HUDEP-2 (cell line): ENCODE measurements at regions not wholly inside any gene's neighbourhood (a gene's known extent, or its start where the extent isn't known, plus 50 kb on each side); places are given as distances from the start of the nearest gene placed in this dataset.
"Not testable (repeated sequence)": the region's sequence is repeated elsewhere in the genome, so short reads cannot be mapped to it uniquely, and the experiment has no call there.

ENCODE experiments used
- DNase-seq, 76 experiments: peaks; one replicate each; lab custom pipeline; 2025; ENCODE audit not compliant: unreplicated experiment in 76 of 76; lab: John Stamatoyannopoulos, UW

DNA sequence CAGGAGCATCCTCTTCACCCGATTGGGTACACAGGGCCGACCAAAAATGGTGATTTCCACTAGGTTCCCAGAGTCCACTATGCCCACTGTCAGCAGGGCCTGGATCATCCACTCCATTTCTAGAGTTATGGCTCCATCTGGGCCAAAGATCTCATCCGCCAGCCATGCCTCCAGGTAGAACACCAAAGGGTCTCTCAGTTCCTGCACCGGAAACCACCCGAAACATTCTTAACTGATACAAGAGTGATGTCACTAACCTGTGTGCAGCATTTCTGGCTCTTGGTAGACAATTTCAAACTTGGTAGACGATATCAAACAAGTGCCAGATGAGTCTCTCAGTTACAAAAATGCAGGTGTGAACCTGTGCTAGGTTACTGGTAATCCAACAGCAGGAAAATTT lies 306.1 kb downstream of the BCOR start:
- DNase-seq, result no peak

DNA sequence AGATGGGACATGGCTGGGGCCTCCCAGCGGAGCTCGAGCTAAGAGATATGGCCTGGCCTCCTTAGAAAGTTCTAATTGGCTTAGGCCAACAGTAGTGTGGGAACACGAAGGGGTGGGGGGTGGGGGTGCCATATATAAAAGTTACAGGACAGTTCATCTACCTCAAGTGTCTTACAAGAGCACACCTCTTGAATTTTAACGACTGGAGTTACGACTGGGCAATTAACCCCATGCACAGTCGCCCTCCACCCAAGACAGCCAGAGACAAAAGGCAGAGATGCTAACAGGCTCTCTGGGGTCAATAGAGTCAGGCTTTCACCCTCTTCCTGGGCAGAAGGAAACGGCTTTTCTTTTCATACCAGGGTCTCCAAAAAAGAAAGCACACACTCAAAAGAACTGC lies 302.2 kb downstream of the BCOR start:
- no peak for DNase-seq

DNA sequence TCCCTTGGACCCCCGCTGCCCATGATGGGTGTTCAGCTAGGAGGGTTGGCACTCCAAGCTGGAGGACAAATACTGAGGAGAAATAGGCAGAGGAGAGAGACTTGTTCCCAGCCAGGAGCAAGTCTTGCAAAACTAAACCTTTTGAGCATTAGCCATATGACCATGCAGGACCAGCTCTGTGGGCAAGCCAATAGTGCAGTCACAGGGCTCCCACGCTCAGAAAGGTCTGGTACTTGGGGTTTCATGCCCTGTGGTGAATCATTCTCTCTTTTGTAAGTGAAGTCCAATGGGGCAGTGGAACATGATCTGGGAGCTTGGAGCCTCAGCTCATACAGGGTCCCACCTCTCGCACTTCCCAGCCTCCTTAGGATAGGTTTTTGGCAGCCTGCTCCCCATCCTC lies 300.9 kb downstream of the BCOR start:
- no peak for DNase-seq

DNA sequence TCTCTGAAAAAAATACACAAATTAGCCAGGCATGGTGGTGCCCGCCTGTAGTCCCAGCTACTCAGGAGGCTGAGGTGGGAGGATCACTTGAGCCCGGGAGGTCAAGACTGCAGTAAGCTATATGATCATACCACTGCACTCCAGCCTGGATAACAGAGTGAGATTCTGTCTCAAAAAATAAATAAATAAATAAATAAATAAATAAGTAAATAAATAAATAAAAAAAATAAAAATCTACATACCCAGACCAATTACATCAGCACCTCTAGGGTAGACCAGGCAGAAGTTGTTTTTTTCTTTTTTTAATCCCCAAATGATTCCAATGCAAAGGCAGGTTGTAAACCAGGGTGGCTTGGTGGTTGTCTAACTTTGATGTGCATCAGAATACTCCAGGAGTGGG lies 299.3 kb downstream of the BCOR start:
- DNase-seq, result not testable (repeated sequence)

DNA sequence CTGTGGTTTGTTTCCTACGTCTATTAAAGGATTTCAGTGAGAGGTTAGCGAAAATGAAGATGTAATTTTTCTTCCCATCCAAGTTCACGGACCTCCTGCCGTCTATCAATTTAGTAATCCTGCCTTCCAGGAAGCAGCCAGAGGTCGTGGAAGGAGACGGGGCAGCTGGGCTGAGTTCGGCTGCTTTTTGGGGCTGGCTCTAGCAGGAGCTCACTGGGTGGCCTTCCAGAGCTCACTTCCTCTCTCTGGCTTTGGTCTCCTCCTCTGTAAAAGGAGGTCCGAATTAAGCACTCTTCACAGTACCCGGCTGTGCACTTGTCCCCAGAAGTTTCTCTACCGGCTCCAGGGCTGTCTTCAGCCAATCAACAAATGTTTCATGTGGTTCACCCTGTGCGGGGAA lies 295.4 kb downstream of the BCOR start:
- no peak for DNase-seq

DNA sequence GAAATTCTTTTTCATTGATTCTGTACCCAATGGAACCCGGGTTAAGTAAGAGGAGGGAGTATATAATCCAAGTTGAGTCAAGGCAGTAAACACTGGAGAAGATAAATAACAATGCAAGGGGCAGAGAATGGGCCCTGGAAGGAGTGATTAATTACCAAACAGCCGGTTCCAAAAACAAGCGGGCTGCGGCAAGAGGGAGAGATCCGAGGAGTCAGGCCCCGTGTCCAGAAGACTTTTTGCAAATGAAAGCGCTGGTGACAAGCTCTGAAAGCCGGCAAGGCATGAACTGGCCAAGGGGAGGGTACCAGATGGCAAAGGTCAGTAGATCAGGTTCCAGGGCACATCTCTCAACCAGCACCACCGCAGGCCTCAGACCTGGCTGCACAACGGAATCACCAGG lies 294.9 kb downstream of the BCOR start:
- no peak for DNase-seq

DNA sequence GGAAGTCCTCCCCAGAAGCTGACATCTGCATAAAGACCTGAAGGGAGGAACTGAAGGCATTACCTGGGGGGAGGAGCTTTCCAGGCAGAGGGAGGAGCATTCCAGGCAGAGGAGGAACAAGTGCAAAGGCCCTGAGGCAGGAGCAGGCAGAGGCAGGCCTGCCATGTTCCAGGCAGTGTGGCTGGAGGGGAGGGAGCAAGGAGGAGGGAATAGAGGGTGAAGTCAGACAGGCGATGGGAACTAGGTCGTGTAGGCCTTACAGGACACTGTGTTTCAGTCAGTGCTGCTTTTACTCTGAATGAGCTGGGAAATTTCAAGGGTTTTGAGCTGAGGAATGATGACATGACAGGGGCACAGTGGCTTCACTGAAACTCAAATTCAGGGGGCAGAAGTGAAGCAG lies 292.7 kb downstream of the BCOR start:
- no peak for DNase-seq

DNA sequence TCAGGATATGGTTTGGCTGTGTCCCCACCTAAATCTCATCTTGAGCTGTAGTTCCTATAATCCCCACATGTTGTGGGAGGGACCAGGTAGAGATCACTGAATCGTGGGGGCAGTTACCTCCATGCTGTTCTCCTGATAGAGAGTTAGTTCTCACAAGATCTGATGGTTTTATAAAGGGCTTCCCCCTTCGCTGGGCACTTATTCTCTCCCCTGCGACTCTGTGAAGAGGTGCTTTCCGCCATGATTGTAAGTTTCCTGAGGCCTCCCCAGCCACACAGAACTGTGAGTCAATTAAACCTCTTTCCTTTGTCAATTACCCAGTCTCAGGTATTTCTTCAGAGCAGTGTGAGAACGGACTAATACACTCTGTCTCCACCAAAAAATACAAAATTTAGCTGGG lies 291.9 kb downstream of the BCOR start:
- no peak for DNase-seq

DNA sequence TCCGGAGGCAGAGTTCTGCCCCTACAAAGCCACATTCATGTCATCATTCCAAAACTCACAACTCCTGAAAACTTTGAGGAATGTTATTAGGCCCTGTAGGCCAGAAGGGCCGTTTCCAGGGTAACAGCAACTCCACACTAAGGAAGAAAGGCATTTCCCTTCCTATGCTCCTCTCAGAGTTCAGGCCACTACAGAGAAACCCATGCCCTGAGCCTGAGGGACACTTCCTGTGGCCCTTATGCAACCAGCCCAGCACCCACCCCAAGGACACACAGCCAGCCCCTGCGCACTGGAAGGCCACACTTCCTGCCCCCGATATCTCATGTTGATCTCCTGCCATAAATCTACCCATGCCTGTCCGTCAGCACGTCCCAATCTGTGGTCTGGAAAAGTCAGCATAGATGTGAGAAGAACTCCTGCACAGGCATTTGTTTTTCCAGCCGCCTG lies 289.3 kb downstream of the BCOR start:
- DNase-seq, result no peak

DNA sequence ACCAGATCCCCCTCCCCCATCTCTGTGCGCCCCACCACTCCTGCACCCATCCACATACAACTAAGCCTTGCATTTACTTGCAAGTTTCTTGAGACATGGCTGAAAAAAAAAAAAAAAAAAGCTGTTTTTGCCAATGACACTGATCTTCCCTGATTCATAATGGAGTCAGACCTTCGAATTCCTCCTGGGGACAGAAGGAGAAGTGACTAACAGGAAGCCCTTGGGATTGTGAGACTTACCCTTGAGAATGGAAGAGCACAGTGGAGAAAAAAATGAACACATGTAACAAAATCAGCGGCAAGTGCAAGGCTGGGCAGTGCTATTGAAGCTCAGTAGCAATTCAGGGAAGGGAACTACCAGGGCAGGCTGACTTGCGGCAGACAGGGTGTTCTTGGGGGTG lies 288.4 kb downstream of the BCOR start:
- DNase-seq, result no peak

DNA sequence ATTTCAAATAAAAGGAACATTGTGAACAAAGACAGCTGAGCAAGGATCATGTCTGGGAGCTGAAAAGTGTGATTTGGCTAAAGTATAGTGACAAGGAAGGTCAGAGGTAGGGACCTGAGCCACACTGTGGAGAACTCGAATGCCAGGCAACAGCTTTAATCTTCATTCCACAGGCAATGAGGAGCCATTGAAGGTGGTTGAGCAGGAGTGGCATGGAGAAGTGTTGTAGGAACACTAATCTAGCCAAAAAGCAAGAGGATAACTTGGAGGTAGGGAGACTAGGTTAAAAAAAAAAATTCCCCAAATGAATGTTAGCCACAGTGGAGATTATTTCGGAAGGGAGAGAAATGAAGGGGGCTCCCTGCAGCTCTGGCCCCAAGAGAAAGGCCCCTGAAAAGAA lies 286.9 kb downstream of the BCOR start:
- no peak for DNase-seq

DNA sequence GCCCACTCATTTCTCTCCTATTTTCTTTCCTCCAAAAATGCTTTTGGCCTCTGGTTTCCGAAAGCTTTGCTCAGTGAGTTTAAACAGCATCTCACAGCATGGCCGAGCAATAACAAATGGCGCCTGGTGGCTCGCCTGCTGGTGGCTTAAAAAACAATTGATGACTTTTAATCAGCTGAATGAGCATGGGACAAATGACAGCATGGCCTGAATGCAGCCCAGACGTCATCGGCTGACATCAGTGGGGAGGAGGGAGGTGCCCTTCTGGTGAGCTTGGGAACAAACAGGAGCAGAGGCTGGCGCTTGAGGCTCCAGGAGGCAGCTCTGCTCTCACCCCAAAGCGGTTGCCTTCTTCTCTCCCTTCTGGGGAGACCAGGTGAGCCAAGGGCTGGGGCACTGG lies 286.4 kb downstream of the BCOR start:
- DNase-seq, result no peak

DNA sequence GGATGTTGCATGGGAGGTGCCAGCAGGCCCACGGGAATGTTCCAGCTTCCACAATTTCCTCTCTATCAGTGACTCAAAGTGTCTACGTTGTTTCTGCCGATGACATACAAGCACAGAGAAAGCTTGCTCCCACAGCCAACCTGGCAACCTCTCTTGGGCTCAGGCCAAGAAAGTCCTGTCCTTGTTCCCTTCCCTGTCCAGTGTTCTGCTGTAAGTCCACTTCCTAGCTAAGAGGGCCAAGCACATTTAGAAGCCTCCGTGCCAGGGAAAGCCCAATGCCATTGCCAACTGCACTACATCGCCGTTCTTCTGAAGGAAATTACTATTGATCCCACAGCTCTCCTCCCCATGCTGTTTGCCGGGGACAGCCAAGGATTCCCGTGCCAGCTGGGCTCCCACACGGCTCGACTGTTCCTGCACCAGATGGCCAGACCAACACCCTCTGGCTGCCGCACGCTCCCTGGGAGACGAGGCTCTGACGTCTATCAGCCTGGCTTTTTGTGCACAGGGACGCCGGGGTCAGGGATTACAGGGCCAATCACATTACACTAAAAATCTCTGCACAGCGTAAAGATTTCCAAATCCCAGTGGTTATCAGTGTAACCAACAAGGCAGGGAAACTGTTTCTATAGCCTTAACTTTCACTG lies 284.0 kb downstream of the BCOR start:
- DNase-seq, result no peak

DNA sequence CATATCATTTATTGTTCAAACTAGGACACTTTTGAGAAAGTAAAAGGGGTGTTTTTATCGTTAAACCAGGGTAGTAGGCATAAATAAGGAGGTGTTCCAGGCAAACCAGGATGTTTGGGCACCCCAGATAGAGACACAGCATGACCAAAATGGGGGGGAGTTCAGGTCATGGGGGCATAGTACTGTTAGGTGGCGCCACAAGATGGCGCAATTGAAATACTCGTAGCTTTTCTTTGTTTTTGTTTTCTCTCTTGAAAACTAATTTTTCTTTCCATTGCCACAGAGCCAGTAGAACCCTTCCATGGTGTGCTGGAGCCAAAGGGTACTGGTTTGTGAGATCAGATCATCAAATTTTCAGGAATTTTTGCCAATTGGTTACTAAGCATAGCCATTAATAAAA lies 283.4 kb downstream of the BCOR start:
- DNase-seq, result peak in 8 of 76 experiments; percentile 0 to 6 (median 0)

DNA sequence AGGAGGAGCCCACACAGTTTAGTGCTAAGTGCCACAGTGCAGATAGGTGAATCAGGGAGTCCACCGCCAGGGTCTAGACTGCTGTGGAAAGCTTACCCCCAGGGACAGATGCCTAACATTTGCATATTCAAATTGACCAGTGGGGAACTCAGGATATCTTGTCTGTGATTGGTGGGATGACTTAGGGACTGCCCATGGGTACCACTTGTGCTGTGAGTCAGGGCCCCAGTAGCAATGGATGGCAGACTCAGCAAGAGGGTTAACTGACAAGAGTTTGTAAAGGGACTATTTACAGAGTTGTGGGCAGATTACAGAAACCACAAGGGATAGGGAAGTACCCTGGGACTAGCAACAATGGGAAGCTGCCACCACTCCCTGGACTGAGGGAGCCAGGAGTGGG lies 282.1 kb downstream of the BCOR start:
- no peak for DNase-seq

DNA sequence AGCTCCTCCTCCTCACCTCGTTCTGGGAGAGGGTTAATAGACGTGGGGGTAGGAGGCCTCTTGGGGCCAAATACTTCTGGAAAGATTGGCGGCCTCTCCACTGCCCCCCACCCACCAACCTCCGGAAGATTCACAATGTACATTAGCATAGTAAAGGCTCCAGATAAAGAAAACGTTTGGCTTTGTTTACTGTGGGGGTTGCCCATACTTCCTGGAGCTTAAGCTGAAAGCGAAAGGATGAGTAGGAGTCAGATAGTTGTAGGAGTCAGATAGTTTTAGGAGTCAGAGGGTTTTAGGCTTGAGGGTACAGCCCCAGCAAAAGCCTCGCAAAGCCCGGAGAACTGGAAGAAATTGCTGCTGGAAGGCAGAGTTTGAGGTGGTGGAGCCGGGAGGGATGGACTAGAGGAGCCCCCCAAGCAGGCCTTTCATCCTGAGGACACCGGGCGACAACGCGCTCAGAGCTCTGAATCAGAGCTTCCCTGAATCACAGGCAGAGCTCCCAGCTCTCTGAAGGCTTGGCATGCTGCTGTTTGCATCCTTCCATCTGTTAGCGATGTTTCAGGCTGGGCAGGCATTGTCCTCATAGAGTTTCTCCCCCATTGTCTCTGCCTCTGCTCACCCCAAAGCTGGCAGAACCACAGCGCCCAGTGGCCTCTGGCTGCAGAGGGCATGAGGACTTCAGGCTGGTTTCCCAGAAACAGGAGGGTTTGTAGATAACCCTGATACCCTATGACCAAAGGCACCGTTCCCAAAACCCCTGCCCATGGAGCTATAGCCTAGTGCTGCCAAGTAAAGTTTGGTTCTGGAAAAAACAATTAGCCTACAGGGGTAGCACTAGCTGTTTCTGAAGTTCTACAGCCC lies 280.7 kb downstream of the BCOR start:
- no peak for DNase-seq

DNA sequence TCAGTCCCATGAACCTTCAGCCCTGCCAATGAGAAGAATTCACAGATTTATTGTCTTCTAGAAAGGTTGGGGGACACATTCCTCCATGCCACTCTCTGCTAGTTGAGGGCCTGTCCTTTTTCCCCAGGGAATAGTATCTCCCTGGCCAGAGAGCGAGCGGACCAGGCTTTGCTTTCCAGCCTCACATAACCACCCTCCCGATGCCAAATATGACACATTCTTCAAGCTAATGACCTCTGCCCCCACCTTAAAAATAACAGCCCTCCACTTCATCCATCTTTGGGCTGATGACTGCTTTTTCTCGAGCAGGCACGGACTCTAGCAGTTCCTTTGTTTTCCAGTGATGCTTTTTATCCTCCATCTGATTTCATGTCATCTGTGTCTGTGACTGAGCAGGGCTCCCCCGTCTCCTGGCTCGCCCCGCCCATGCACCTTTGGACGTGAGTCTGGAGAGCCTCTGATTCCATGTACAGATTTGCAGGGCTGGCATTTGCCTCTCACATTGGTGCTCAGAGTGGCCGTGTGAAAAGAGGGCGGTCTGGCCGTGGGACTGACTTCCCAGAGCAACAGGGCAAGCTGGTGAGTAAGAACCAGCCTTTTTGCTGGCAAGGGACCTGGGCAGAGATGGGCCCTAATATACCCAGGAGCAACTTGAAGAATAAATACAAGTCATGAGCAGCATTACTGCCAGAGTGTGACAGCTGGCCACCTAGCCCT lies 279.8 kb downstream of the BCOR start:
- no peak for DNase-seq

DNA sequence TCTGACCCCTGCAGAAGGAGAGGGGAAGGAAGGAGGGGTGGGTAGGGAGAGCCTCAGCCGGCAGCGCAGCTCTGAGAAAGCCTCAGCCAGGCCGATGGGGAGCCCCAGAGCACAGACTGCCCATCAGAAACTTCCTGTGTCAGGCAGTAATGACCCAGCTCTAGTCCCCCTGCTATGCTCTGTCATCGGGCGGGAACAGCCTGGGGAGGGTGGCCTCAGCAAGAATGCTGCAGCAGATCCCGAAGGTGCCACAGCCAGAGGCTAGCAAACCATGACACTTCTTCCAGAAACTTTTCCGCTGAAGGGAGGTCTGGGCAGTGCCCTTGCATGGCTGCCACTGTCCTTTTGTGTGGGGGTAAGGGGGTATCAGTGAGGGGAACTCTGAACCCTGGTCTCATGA lies 279.0 kb downstream of the BCOR start:
- no peak for DNase-seq

DNA sequence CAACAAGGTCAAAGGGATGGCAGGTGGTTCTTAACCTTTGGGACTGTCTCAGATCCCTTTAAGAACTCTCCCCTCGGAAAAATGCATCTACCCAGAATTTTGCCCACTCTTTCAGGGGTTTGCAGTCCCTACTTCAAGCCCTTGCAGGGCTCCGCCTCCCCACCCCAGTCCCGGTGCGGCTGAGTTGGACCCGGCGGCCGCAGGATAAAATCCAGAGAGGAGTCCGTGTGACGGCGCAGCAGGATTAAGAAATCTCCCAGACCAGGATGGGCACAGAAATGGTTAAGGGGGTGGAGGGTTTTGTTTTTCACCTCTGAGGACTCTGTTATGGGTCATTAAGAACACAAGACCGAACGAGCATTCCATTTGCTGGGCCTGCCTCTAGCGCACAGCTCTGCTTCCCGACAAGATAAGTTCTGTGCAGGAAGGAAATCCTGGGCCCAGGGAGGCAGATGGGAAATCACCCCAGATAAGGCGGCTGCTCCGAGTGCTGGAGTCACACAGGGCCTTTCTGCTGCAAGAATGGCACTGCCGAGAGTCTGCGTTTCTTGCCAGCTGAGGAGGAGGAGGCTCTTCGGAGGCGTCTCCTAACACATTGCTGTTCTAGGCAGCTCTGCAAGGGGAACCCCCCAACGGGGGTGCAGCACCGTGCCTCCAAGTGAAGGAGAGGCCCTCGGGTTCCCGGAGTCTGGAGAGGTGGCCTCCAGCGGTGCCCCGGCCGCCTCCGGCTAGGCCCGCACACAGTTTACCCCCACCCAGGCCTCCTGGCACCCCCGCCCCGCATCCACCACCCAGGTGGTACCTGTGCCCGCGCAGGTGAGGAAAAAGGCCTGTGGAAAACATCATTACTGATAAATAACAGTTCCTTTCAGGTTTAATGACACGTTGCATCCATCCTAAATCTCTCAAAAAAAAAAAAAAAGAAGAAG lies 277.6 kb downstream of the BCOR start:
- no peak for DNase-seq

DNA sequence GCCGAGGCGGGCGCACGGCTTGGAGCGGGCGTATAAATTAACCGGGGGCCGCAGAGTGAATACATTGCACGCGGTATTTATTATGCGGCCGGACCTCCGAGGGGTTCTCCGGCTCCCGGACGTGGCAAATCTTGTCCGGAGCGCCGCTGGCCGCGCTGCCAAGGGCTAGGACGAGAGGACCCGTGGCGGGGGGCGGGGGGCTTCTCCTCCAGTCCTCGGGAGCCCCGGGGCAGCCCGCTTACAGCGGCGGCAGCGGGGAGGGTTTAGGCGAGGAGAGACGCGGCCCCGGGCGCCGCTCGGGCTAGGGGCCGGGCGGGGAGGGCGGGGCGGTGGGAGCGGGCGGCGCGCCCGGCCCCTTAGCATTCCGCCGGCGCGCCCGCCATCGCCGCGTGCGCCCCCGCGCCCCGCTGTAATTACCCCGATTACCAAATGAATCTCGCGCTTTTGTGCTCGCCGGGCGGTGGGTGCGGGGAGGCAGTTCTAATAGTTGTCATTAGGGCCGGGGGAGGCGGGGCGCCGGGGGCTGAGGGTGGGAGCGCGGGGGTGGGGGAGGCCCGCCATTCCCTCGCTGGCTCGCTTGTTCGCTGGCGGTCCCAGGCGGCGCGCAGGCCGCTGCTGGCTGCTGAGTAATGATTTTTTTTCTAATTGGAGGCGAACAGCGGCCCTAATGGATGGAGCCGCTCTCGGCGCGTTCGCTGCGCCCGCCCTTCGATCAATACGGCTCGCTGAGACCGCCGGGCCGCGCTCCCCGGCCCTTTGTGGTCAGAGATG lies 276.6 kb downstream of the BCOR start:
- no peak for DNase-seq
